Activated T-cell treated with anti-CD3 and anti-CD28 coated beads, Interleukin-2, amount 50 U/mL, for 72 hours (primary cell): ENCODE measurements at regions not wholly inside any gene's neighbourhood (a gene's known extent, or its start where the extent isn't known, plus 50 kb on each side); places are given as distances from the start of the nearest gene placed in this dataset.

Source experiments
- ATAC-seq, 2 donors: fragments of 150-1000 bp; cut with Tn5 transposase; replicated peaks in 1 of 2; 2 replicates each; pipeline ENCODE4 v1.10.0; 2021; ENCODE audit warnings: moderate library complexity in 2 of 2, mild to moderate bottlenecking in 1 of 2
- DNase-seq, 2 donors: peaks; one replicate each; pipeline ENCODE4 v3.0.0; 2021 to 2022; ENCODE audit warnings: mixed read lengths in 1 of 2
- H3K27ac Mint-ChIP-seq: one replicate; pipeline ENCODE4 v1.8.0; 2022; ENCODE audit warnings: mild to moderate bottlenecking, moderate library complexity, mixed read lengths
- H3K27me3 Mint-ChIP-seq: one replicate; pipeline ENCODE4 v1.8.0; 2022; ENCODE audit warnings: low read depth, mixed read lengths
- H3K36me3 Mint-ChIP-seq, 2 donors: one replicate each; pipeline ENCODE4 v1.8.0; 2022; ENCODE audit warnings: mixed read lengths in 2 of 2, mild to moderate bottlenecking in 1 of 2; ENCODE audit not compliant: insufficient read depth in 2 of 2
- H3K4me1 Mint-ChIP-seq: one replicate; pipeline ENCODE4 v1.8.0; 2022; ENCODE audit warnings: low read depth, mixed read lengths
- H3K4me3 Mint-ChIP-seq, 2 donors: one replicate each; pipeline ENCODE4 v1.8.0; 2022; ENCODE audit warnings: mild to moderate bottlenecking in 2 of 2, mixed read lengths in 2 of 2, moderate library complexity in 2 of 2
- H3K9me3 Mint-ChIP-seq, 2 donors: one replicate each; pipeline ENCODE4 v1.8.0; 2022; ENCODE audit warnings: mixed read lengths in 2 of 2

- H3K4me1 Mint-ChIP-seq: peaks cover 21% of the 10 kb centered on the region
- H3K27me3 Mint-ChIP-seq: no peaks in the 10 kb centered on the region
- H3K9me3 Mint-ChIP-seq: no peaks in the 10 kb centered on the region
- no peak overlapping the region for H3K4me3 Mint-ChIP-seq
- no peak for DNase-seq
- ATAC-seq: no peak
- H3K27ac Mint-ChIP-seq: no peak overlapping the region
- no peaks in the 10 kb centered on the region for H3K36me3 Mint-ChIP-seq
These were observed 101.8 kb upstream of the UBL3 start for GRCh38 chr13:29952245-29952644.

DNA sequence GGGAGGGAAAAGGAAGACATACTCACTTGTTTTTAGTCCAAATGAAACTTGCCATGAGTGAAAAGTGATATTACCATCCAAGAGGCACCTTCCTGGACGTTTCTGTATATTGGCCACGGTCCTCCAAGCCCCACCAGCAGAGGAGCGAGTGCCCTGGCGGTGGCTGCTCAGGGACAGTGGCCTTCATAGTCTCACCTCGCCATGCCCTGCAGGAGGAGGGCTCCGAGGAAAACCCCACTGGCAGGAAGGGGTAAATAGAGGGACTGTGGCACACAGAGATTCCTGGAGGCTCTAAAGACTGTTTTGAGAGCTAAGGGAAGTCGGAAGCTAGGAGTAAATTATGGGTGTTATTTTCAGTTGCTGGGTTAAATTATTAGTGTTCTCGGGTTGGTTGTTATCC, 98.4 kb upstream of the UBL3 start:
- Mint-ChIP-seq H3K27ac (no peak overlapping the region), H3K4me1 (peaks cover 7% of the 10 kb centered on the region), H3K36me3 (no peaks in the 10 kb centered on the region), H3K4me3 (no peak overlapping the region), H3K27me3 (no peaks in the 10 kb centered on the region), H3K9me3 (no peaks in the 10 kb centered on the region)
- ATAC-seq (no peak), DNase-seq (no peak)

GRCh38 chr13:29948244-29948643, 97.8 kb upstream of the UBL3 start:
- H3K4me1 Mint-ChIP-seq: peaks cover 1% of the 10 kb centered on the region
- H3K9me3 Mint-ChIP-seq: no peaks in the 10 kb centered on the region
- H3K27ac Mint-ChIP-seq: no peak overlapping the region
- no peaks in the 10 kb centered on the region for H3K27me3 Mint-ChIP-seq
- no peak overlapping the region for H3K4me3 Mint-ChIP-seq
- H3K36me3 Mint-ChIP-seq: no peaks in the 10 kb centered on the region
- ATAC-seq: no peak
- no peak for DNase-seq

DNA sequence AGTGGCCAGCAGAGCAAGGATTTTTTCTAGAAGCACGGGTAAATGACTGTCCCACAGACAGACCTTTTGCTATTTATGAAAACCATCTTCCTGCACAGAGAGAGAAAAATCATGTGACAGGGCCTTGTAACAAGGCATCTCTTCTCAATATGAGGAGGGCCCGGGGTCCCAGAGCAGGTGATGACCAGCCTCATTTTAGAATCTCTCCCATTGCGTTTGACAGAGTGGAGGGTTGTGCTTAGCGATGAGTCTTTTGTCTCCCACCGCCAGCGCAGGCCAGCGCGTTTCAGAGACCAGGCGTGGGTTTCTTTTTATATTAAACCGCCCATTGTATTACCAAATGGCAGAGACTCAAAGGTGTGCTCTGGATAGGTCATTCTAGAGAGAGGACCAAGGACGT, 97.4 kb upstream of the UBL3 start:
- DNase-seq (no peak), ATAC-seq (no peak)
- no peaks in the 10 kb centered on the region for H3K4me1 Mint-ChIP-seq
- no peak overlapping the region for H3K27ac Mint-ChIP-seq
- H3K4me3 Mint-ChIP-seq: no peak overlapping the region
- no peaks in the 10 kb centered on the region for H3K36me3 Mint-ChIP-seq
- no peaks in the 10 kb centered on the region for H3K9me3 Mint-ChIP-seq
- H3K27me3 Mint-ChIP-seq: no peaks in the 10 kb centered on the region

DNA sequence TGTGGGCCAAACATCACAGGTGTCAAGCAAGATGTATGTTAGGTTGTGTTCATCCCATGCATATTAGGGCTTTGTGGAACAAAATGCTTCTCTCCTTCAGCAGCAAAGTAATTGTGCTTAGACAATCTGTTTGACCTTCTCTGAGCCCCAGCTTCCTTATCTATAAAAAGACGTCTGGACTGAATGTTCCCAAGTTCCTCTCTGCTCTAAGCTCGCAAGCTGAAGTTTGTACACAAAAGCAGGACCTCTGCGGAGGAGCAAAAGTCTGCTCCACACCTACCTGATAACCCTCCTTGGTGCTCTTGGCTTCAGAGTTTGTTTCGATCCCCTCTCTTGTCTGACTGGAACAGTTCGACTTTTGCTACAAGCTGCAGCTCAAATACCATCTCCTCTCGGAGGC, 95.7 kb upstream of the UBL3 start:
- no peak for DNase-seq
- Mint-ChIP-seq H3K4me3 (no peak overlapping the region), H3K4me1 (no peaks in the 10 kb centered on the region), H3K27ac (no peak overlapping the region), H3K9me3 (no peaks in the 10 kb centered on the region), H3K27me3 (no peaks in the 10 kb centered on the region), H3K36me3 (no peaks in the 10 kb centered on the region)
- no peak for ATAC-seq

DNA sequence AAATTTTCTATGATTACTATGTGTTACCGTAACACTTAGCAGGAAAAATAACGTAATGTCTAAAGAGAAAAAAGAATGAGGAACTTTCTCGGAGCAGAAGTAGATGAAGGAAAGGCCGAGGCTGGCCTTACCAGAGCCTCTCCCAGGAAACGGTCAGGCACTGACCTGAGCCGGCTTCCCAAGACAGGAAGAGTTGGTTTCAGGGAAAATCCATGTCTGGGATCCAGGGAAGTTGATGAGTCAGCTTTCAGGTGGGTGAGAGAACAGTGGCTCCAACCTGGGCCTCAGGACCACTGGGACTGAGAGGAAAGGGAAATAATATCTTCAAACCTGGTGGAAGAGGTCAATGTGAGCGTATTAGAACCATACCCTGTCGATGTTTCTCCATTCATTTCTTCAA, 93.3 kb upstream of the UBL3 start:
- H3K4me3 Mint-ChIP-seq: no peak overlapping the region
- H3K27ac Mint-ChIP-seq: no peak overlapping the region
- H3K36me3 Mint-ChIP-seq: no peaks in the 10 kb centered on the region
- H3K4me1 Mint-ChIP-seq: no peaks in the 10 kb centered on the region
- H3K27me3 Mint-ChIP-seq: no peaks in the 10 kb centered on the region
- DNase-seq (no peak), ATAC-seq (no peak)
- no peaks in the 10 kb centered on the region for H3K9me3 Mint-ChIP-seq

DNA sequence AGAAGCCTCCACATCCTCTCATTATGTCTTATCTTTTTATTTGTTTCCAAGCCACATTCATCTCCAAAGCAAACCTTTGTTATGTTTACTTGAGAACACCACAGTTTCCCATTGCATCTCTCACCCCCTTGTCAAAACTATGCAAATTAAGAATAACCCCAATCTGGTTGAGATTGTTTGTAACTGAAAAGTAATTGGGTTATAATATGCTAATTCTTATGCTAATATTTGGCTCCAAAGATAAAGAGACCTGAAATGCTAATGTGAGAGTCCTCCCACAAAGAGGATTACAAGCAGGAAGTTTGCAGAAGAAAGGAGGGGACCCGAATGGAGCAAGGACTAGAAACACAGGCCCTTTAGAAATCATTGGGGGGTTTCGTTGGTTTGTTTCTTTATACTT, 92.9 kb upstream of the UBL3 start:
- DNase-seq (no peak), ATAC-seq (no peak)
- Mint-ChIP-seq H3K27me3 (no peaks in the 10 kb centered on the region), H3K27ac (no peak overlapping the region), H3K9me3 (no peaks in the 10 kb centered on the region), H3K4me1 (peaks cover 2% of the 10 kb centered on the region), H3K36me3 (no peaks in the 10 kb centered on the region), H3K4me3 (no peak overlapping the region)

- Mint-ChIP-seq H3K4me1 (peaks cover 28% of the 10 kb centered on the region), H3K4me3 (no peak overlapping the region), H3K27me3 (no peaks in the 10 kb centered on the region), H3K27ac (no peak overlapping the region), H3K36me3 (no peaks in the 10 kb centered on the region), H3K9me3 (no peaks in the 10 kb centered on the region)
- DNase-seq (no peak), ATAC-seq (no peak)
These were observed 90.3 kb upstream of the UBL3 start for GRCh38 chr13:29940715-29941114.

- DNase-seq: no peak
- H3K9me3 Mint-ChIP-seq: no peaks in the 10 kb centered on the region
- peaks cover 42% of the 10 kb centered on the region for H3K4me1 Mint-ChIP-seq
- no peaks in the 10 kb centered on the region for H3K27me3 Mint-ChIP-seq
- no peak for ATAC-seq
- H3K4me3 Mint-ChIP-seq: no peak overlapping the region
- H3K27ac Mint-ChIP-seq: no peak overlapping the region
- no peaks in the 10 kb centered on the region for H3K36me3 Mint-ChIP-seq
These were observed 88.7 kb upstream of the UBL3 start for GRCh38 chr13:29939158-29939557.

GRCh38 chr13:29937841-29938240, 87.4 kb upstream of the UBL3 start:
- no peak for ATAC-seq
- Mint-ChIP-seq H3K4me1 (peaks cover 42% of the 10 kb centered on the region), H3K27me3 (no peaks in the 10 kb centered on the region), H3K4me3 (no peak overlapping the region), H3K27ac (peak overlapping the region; percentile 36), H3K9me3 (no peaks in the 10 kb centered on the region), H3K36me3 (no peaks in the 10 kb centered on the region)
- peak; percentile 28 to 50 for DNase-seq

- Mint-ChIP-seq H3K27me3 (no peaks in the 10 kb centered on the region), H3K4me3 (peak overlapping the region in 1 of 2 donors; percentile 89), H3K9me3 (no peaks in the 10 kb centered on the region), H3K36me3 (no peaks in the 10 kb centered on the region), H3K4me1 (peaks cover 42% of the 10 kb centered on the region), H3K27ac (peak overlapping the region; percentile 36)
- no peak for ATAC-seq
- DNase-seq: no peak
These were observed 87.0 kb upstream of the UBL3 start for GRCh38 chr13:29937379-29937778.

GRCh38 chr13:29936956-29937355, 86.5 kb upstream of the UBL3 start:
- H3K27me3 Mint-ChIP-seq: no peaks in the 10 kb centered on the region
- peak overlapping the region; percentile 89 to 92 for H3K4me3 Mint-ChIP-seq
- no peak overlapping the region for H3K27ac Mint-ChIP-seq
- H3K36me3 Mint-ChIP-seq: no peaks in the 10 kb centered on the region
- peaks cover 42% of the 10 kb centered on the region for H3K4me1 Mint-ChIP-seq
- H3K9me3 Mint-ChIP-seq: no peaks in the 10 kb centered on the region
- ATAC-seq (no peak), DNase-seq (no peak)

DNA sequence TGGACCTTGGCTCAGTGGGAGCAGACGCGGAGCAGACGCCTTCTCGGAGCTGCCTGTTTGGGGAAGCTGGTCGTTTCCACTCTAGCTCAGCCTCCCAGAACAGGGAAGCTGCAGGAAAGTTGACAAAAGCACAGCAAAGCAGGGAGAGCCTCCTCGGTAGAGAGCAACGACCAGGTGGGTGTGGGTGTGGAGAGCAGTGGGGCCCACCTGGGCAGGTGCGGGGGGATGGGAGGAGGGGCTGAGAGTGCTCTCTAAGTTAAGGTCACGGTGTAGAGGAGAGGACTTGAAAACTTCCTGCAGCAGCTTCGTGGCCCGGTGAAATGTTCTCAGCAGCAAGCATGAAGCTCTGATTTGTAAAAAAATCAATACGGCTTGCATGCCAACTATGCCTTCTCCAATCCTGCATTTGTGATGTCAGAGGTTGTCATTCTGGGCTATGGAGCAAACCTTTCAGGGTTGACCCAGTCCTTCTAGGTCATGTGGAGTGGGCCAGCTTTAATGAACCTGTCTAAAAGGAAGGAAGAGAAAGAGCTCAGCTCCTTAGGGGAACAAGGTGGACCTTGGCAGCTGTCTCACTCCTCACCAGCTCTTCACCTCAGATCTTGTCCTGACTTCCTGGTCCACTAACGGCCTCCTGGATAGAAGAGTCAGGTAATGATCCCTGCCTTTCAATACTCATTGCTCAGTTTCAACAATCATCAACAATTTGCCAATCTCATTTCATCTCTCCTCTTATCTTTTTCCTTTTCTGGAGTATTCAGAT, 85.8 kb upstream of the UBL3 start:
- Mint-ChIP-seq H3K9me3 (no peaks in the 10 kb centered on the region), H3K27me3 (no peaks in the 10 kb centered on the region), H3K27ac (peak overlapping the region; percentile 74), H3K4me3 (peak overlapping the region; percentile 89 to 92), H3K4me1 (peaks cover 42% of the 10 kb centered on the region), H3K36me3 (no peaks in the 10 kb centered on the region)
- DNase-seq: no peak
- ATAC-seq: peak in 1 of 2 donors; percentile 12

GRCh38 chr13:29935309-29935981, 85.0 kb upstream of the UBL3 start:
- DNase-seq: peak; percentile 84 to 89
- Mint-ChIP-seq H3K36me3 (no peaks in the 10 kb centered on the region), H3K4me3 (peak overlapping the region; percentile 89 to 92), H3K27me3 (no peaks in the 10 kb centered on the region), H3K27ac (peak overlapping the region; percentile 74), H3K9me3 (no peaks in the 10 kb centered on the region), H3K4me1 (peaks cover 42% of the 10 kb centered on the region)
- ATAC-seq: peak; percentile 96 to 98
